Motor neuron (in vitro differentiated cells): ENCODE measurements at regions not wholly inside any gene's neighbourhood (a gene's known extent, or its start where the extent isn't known, plus 50 kb on each side); places are given as distances from the start of the nearest gene placed in this dataset.
A peak's percentile ranks its signal among the peaks of the same experiment; 100 is the strongest.

Source experiments
- ATAC-seq, 8 experiments: fragments of 200-7000 bp; cut with Tn5 transposase; replicated peaks in 6 of 8; 2 replicates each; pipeline ENCODE4 v1.8.0; 2021; ENCODE audit warnings: mild to moderate bottlenecking in 8 of 8, moderate library complexity in 8 of 8
- H3K27ac ChIP-seq, 2 donors: fragments of 250-450 bp; sonication (Bioruptor Pico); 2 replicates each; pipeline ENCODE4 v1.9.0; 2021; ENCODE audit warnings: antibody characterized with exemption in 2 of 2, mild to moderate bottlenecking in 2 of 2, moderate library complexity in 1 of 2
- H3K4me1 ChIP-seq, 2 donors: fragments of 250-450 bp; sonication (Bioruptor Pico); replicated peaks in 1 of 2; 2 replicates each; pipeline ENCODE4 v1.6.1; 2021; ENCODE audit warnings: antibody characterized with exemption in 2 of 2, mild to moderate bottlenecking in 2 of 2, moderate library complexity in 1 of 2
- H3K4me3 ChIP-seq, 5 donors: fragments of 250-450 bp; sonication (Bioruptor Pico); 2 replicates each; pipeline ENCODE4 v1.9.0; 2021; ENCODE audit warnings: antibody characterized with exemption in 5 of 5, mild to moderate bottlenecking in 5 of 5, moderate library complexity in 4 of 5
- WGBS, 10 experiments: fragments of 450-650 bp; shearing (Covaris generic); methylation state at CpG; one replicate each; pipeline ENCODE4 v1.0.0; 2022; 5-methylcytosine and 5-hydroxymethylcytosine counted together
- in situ Hi-C, 9 experiments: fragments of 400-800 bp; cut with MboI; loops; one replicate each; pipeline ENCODE4 v1.15.0; 2021; ENCODE audit warnings: low sequenced_read_pairs in 9 of 9, low pct_unique_long_range_greater_than_20kb in 2 of 9; ENCODE audit not compliant: unreplicated experiment in 9 of 9

DNA sequence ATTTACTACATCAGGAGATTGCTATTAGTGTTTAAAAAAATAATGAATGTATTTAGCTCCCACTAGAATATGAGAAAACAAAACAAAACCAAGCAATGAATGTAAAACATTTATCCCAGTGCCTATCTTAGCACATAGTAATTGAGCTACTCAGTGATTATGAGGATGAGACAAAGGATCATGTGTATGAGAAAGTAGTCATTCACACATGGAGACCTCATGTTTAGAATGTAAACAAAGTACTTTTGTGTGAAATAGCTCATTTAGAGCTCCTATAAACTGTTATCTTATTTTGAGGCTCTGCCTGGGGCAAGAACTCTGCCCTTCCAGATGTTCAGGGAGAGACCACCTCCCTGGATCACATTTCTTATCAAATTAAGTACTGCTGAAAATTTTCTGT, 236.8 kb downstream of the LRRN1 start:
- no peak for ATAC-seq
- no peak overlapping the region for H3K4me3 ChIP-seq
- H3K27ac ChIP-seq, result no peak overlapping the region
- in situ Hi-C loops, result no loop called here
- H3K4me1 ChIP-seq, result no peaks in the 10 kb centered on the region

DNA sequence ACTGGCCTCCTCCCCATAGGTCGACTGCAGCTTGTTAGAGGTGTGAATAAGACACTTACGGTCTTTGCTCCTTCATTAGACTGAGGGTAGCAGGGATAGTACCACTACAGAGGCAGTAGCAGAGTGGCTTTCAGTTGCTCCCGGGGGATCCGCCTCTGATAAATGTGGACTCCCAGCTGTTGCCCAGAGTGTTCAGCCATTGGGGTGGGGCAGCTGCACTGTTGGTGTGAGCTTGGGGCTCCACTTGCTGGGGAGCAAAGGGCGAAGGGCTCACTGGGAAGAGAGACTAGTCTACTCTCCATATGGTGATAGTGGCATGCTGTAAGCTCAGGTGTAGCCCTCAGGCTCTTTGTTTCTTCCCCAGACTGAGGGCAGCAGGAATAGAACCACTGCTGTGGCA, 239.1 kb downstream of the LRRN1 start:
- no peaks in the 10 kb centered on the region for H3K4me1 ChIP-seq
- H3K4me3 ChIP-seq, result no peak overlapping the region
- no peak overlapping the region for H3K27ac ChIP-seq
- in situ Hi-C loops, result no loop called here
- WGBS, 10 experiments, result 0 to 100% (median 60%) methylated on average over 1 of the region's 5 CpGs; no CpG with 5 or more reads in 5 of the 10 experiments
- no peak for ATAC-seq

DNA sequence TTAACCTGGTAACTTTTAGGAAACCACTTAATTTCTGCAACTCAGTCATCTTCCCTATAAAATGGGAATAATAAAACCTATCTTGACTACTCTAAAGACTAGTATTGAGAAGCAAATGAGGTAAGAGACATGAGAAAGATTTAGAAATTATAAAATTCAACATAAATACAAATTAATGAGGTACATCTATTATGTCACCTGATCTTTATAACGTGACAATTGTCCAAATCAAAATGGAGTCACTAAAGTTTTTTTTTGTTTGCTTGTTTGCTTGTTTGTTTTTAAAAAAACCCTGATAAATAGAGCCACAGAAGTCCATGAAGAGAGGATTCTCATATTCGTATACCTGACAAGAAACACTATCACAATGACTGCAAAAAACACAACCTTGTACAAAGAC, 242.8 kb downstream of the LRRN1 start:
- in situ Hi-C loops, result no loop called here
- WGBS, 10 experiments, result 15 to 95% (median 67%) methylated on average over 1 to 2 of the region's 2 CpGs; no CpG with 5 or more reads in 1 of the 10 experiments
- H3K4me3 ChIP-seq, result no peak overlapping the region

DNA sequence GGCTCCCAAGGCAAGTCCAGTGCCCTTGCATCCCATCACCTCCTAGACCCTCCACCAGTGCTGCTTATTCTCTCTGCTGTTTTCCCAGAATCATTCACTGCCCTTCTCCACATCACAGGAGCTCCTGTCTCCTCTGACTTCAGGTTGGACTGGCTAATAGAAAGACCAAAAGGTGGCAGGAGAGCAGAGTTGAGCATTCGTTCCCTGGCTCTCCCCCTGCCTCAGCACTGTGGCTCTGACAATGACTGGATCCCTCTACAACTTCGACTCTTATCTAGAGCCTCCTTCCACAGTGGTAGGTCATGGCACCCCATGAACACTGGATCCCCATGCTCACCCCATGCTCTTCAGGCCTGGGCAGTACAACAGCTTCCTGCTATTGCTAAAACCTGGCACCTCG, 243.6 kb downstream of the LRRN1 start:
- peaks cover 5 to 9% of the 10 kb centered on the region in 2 donors for H3K4me1 ChIP-seq
- ATAC-seq, result no peak
- in situ Hi-C loops, result no loop called here
- no peak overlapping the region for H3K4me3 ChIP-seq
- 0 to 93% (median 50%) methylated on average over 1 to 2 of the region's 3 CpGs; no CpG with 5 or more reads in 4 of the 10 experiments for WGBS, 10 experiments
- no peak overlapping the region for H3K27ac ChIP-seq

More for the DNA sequence above, 242.8 kb downstream of the LRRN1 start:
- no peak for ATAC-seq
- no peak overlapping the region for H3K27ac ChIP-seq
- H3K4me1 ChIP-seq, result peaks cover 5 to 9% of the 10 kb centered on the region in 2 donors

DNA sequence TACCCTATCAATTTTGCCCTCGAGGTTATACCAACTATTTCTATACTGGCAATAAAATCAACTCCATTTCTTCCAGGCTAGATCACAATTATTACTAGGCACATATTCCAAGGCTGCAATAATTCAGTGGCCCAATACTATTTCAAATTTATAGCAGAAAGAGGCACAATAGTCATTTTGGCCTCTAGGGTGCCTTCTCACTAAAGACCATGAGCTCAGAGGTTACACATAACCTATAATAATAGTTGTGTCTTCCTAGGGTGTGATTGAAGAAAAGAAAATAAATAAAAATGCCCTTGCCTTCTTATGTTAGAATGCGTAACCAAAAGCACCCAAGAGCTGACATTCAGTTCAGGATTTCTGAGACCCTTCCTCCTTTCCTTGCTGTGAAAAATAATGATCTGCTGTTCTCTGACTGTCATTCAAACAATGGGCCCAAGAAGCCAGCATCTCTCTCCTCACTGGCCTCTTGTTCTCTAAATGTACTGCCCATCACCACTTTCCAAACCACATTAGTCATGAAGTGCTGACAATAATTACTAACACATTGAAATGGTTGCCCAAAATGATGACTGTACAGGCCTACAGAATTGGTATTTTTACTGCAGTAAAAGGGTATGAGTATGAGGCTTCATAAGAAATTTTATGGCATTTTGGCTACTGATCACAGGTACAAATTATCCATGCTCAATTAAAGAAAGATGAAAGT, 244.8 kb downstream of the LRRN1 start:
- Histone ChIP-seq H3K4me3 (no peak overlapping the region), H3K27ac (no peak overlapping the region), H3K4me1 (peaks cover 5 to 9% of the 10 kb centered on the region in 2 donors)
- peak in 3 of 8 experiments; percentile 31 to 75 (median 40) for ATAC-seq
- in situ Hi-C loops, result no loop called here
- whole genome bisulfite sequencing, 10 experiments, result 7 to 100% (median 63%) methylated on average over 1 to 2 of the region's 2 CpGs; no CpG with 5 or more reads in 1 of the 10 experiments

DNA sequence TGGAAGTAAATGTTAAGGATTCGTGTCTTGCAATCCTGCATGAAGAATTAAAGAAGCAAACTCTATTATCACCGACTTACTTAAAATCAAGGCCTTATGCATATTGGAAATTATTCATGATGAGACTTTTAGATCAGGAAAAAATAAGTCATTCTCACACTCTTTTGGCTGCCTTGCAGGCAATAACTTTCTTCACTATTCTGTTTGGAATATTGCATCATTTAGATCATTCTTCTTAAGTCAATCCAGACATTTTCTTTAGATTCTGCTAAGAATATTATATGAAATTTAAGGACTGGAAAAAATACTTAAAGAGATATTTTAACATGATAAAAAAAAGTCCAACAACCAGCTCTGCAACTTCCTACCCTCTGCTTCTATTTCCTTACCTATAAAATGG, 245.4 kb downstream of the LRRN1 start:
- peaks cover 5 to 9% of the 10 kb centered on the region in 2 donors for H3K4me1 ChIP-seq
- peak in 1 of 8 experiments; percentile 33 for ATAC-seq
- no peak overlapping the region for H3K27ac ChIP-seq
- no peak overlapping the region for H3K4me3 ChIP-seq
- 0 to 100% (median 49%) methylated on average over 2 of the region's 2 CpGs; no CpG with 5 or more reads in 2 of the 10 experiments for WGBS, 10 experiments
- in situ Hi-C loops, result no loop called here

DNA sequence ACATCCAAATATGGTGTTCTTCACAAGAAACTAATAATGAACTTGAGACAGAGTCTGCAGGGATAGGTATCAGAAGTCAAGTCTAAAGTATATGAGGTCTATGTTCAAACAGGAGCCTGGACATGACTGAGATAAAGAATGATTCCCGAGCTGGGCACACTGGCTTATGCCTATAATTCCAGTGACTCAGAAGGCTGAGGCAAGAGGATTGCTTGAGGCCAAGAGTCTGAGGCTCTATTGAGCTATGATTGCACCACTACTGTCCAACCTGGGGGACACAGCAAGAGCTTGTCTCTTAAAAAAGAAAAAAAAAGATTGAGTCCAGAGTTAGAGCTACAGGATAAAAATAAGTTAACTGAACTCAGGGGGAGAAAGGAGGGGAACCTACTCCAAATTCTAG, 246.5 kb downstream of the LRRN1 start:
- WGBS, 10 experiments, result 0 to 83% (median 73%) methylated on average over 1 of the region's 1 CpG; no CpG with 5 or more reads in 2 of the 10 experiments
- Histone ChIP-seq H3K4me3 (no peak overlapping the region), H3K27ac (no peak overlapping the region), H3K4me1 (peaks cover 5 to 9% of the 10 kb centered on the region in 2 donors)
- in situ Hi-C loops, result no loop called here
- no peak for ATAC-seq

DNA sequence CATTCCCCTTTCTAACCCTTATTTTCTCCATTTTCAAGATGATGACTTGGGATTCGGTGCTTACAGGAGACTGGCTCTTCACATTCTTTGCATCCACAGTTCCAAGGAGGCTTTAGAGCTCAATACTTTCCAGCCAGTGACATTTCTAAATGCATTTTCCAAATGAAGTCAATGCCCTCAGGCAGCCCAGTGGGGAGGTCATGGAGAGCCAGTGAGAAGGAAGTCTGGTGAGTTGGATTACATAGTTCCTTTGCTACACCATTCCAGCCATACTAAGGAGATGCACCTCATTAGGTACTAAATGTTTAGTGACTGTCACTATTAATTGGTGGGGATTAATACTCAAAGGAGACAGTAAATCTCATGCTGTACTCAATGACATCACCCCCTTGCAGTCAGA, 248.1 kb downstream of the LRRN1 start:
- H3K4me3 ChIP-seq, result no peak overlapping the region
- peaks cover 9% of the 10 kb centered on the region in 2 donors for H3K4me1 ChIP-seq
- ATAC-seq, result peak in 1 of 8 experiments; percentile 22
- no peak overlapping the region for H3K27ac ChIP-seq
- WGBS, 10 experiments, result 14 to 100% (median 67%) methylated on average over 1 of the region's 1 CpG; no CpG with 5 or more reads in 3 of the 10 experiments
- in situ Hi-C loops, result no loop called here

DNA sequence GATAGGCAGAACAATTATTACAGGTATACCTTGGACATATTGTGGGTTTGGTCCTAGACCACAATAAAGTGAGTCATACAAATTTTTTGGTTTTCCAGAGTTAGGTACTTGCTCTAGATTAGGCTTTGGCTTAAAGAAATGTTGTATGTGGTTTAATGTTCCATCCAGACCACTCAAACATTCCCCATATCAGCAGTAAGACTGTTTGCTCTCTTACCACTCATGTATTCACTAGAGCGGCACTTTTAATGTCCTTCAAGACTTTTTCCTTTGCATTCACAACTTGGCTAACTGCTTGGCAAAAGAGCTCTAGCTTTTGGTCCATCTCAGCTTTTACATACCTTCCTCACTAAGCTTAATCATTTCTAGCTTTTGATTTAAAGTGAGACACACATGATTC, 250.5 kb upstream of the SETMAR start:
- ATAC-seq, result no peak
- Histone ChIP-seq H3K27ac (no peak overlapping the region), H3K4me3 (no peak overlapping the region), H3K4me1 (peaks cover 24 to 26% of the 10 kb centered on the region in 2 donors)
- in situ Hi-C loops, result no loop called here
- WGBS, 10 experiments, result 0 to 100% (median 88%) methylated on average over 1 of the region's 1 CpG; no CpG with 5 or more reads in 5 of the 10 experiments

DNA sequence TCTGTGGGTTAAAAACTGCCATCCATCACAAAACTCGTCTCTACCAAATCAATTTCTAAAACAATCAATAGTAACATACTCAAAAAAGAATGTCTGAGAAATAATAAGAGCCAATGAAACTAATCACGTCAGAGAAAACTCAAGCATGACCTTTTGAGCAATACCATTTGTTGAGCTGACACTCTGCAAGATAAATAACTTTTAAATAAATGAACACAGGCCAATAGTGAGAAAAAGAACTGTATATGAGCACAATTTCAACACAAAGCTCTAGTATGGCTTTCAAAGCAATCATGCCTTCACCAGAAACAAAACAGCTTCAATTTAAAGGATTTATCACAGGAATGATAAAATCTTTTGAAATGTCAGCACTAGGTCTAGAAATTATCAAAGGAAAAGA, 249.2 kb upstream of the SETMAR start:
- WGBS, 10 experiments, result 0 to 50% (median 10%) methylated on average over 1 to 2 of the region's 2 CpGs; no CpG with 5 or more reads in 1 of the 10 experiments
- in situ Hi-C loops, result no loop called here
- Histone ChIP-seq H3K27ac (no peak overlapping the region), H3K4me1 (peaks cover 26 to 31% of the 10 kb centered on the region in 2 donors), H3K4me3 (no peak overlapping the region)
- peak in 4 of 8 experiments; percentile 32 to 65 (median 57) for ATAC-seq

DNA sequence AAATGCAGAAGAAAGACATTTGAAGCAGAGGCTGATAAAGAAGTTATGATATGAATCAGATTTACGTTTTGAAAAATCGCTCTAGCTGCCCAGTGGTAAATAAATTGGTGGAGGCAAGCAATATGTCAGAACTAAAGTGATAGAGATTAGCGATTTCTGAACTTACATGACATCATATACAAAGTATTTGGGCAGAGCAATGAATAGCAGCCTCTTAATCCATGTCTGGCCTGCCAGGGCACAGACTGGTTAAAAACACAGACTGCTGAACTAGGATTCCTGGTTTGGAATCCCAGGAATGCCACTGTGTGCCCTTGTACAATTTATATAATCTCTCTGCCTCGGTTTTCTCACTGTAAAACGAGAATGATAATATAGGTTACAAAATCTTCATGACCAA, 243.1 kb upstream of the SETMAR start:
- 0 to 100% (median 81%) methylated on average over 1 to 5 of the region's 5 CpGs; no CpG with 5 or more reads in 1 of the 10 experiments for WGBS, 10 experiments
- in situ Hi-C loops, result no loop called here
- peaks cover 2 to 11% of the 10 kb centered on the region in 2 donors for H3K4me1 ChIP-seq
- ATAC-seq, result peak in 3 of 8 experiments; percentile 48 to 85 (median 51)
- H3K4me3 ChIP-seq, result no peak overlapping the region
- no peak overlapping the region for H3K27ac ChIP-seq

DNA sequence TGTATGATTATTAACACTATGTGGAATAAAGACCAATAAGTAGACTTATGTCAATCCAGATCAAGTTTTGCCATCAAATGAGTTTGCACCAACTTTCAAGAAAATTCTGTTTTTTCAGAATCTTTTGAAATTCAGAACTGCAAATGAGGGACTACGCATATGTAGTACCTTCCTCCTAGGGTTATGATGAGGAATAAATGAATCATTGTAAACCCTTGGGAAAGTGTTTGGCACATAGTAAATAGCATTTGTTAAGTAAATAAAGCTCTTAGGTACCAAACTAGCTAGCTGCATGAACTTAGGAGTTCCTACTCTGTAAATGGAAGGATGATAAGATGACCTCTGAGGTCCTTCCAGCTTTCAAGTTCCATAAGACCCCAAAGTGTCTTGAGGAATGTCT, 242.6 kb upstream of the SETMAR start:
- H3K27ac ChIP-seq, result no peak overlapping the region
- H3K4me1 ChIP-seq, result peaks cover 2 to 11% of the 10 kb centered on the region in 2 donors
- H3K4me3 ChIP-seq, result no peak overlapping the region
- peak in 3 of 8 experiments; percentile 26 to 64 (median 29) for ATAC-seq
- in situ Hi-C loops, result no loop called here
- WGBS, 10 experiments, result 33 to 100% (median 86%) methylated on average over 1 of the region's 1 CpG; no CpG with 5 or more reads in 2 of the 10 experiments

DNA sequence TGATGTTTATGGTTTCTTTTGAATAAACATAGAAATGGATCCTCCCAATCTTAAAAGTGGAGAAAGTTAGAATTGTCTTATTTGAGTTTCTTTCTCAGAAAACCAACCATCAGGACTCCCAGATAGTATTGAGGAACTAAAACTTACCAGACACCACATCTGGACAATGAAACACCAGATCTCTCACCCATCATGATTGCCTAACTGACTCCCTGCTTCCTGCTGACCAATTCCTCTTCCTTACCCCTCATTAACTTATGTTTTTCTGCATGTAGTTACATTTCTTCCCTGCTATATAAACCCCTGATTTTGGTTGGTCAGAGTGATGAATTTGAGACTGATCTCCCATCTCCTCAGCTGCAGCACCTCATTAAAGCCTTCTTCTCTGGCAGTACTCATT, 242.0 kb upstream of the SETMAR start:
- ATAC-seq, result no peak
- in situ Hi-C loops, result no loop called here
- Histone ChIP-seq H3K4me1 (peaks cover 2 to 11% of the 10 kb centered on the region in 2 donors), H3K4me3 (no peak overlapping the region), H3K27ac (no peak overlapping the region)
